Transverse colon (tissue), 4 donors: ENCODE measurements at regions not wholly inside any gene's neighbourhood (a gene's known extent, or its start where the extent isn't known, plus 50 kb on each side); places are given as distances from the start of the nearest gene placed in this dataset.

Experiments used
- DNase-seq: peaks from one replicate; pipeline ENCODE4 v3.0.0-alpha.2; 2019
- H3K27ac ChIP-seq, 4 donors: fragments of 200-600 bp; sonication (generic); 2 replicates each; pipeline ENCODE4 v1.5.1; 2016 to 2018; ENCODE audit warnings: inconsistent platforms in 4 of 4
- H3K27me3 ChIP-seq: fragments of 200-600 bp; sonication (generic); 2 replicates; pipeline ENCODE4 v1.5.1; 2017; ENCODE audit warnings: inconsistent platforms
- H3K36me3 ChIP-seq, 4 donors: fragments of 200-600 bp; sonication (generic); 2 replicates each; pipeline ENCODE4 v1.5.1; 2017 to 2019; ENCODE audit warnings: inconsistent platforms in 4 of 4
- H3K4me1 ChIP-seq, 4 donors: fragments of 200-600 bp; sonication (generic); 2 replicates each; pipeline ENCODE4 v1.5.1; 2017 to 2020; ENCODE audit warnings: inconsistent platforms in 4 of 4
- H3K4me3 ChIP-seq, 4 donors: fragments of 200-600 bp; sonication (generic); 1 replicate in 1 of 4; 2 replicates in 3 of 4; pipeline versions ENCODE4 v1.5.1 to v1.6.1; 2017 to 2019; ENCODE audit warnings: inconsistent platforms in 4 of 4
- H3K9me3 ChIP-seq, 2 donors: fragments of 200-600 bp; sonication (generic); 2 replicates each; pipeline ENCODE4 v1.5.1; 2017 to 2019; ENCODE audit warnings: inconsistent platforms in 2 of 2
- CTCF ChIP-seq, 5 experiments: fragments of 200-600 bp in 3 of 5; fragments of 450-650 bp in 2 of 5; sonication (generic) in 3 of 5; IDR thresholded peaks; 1 replicate in 2 of 5; 2 replicates in 3 of 5; pipeline ENCODE4 v1.5.1; 2016 to 2017; ENCODE audit warnings: antibody characterized with exemption in 5 of 5, inconsistent platforms in 3 of 5, mild to moderate bottlenecking in 2 of 5, moderate library complexity in 1 of 5
- EP300 ChIP-seq: sonication (generic); formaldehyde crosslinking; IDR thresholded peaks from one replicate; pipeline ENCODE4 v1.6.1; 2017; ENCODE audit warnings: antibody characterized with exemption, low read depth
- POLR2A ChIP-seq: fragments of 450-650 bp; IDR thresholded peaks from one replicate; pipeline ENCODE4 v1.6.1; 2016; ENCODE audit warnings: antibody characterized with exemption, mild to moderate bottlenecking, moderate library complexity
- POLR2AphosphoS5 ChIP-seq, 3 donors: sonication (generic); formaldehyde crosslinking; IDR thresholded peaks; one replicate each; pipeline ENCODE4 v1.6.1; 2016; ENCODE audit warnings: antibody characterized with exemption in 3 of 3
- WGBS, 2 donors: methylation state at CpG; one replicate each; pipeline ENCODE4 v1.1.5; 2018; ENCODE audit warnings: low coverage in 1 of 2; 5-methylcytosine and 5-hydroxymethylcytosine counted together
- in situ Hi-C, 4 donors: fragments of 200-750 bp; cut with MboI; loops; one replicate each; pipeline versions ENCODE4 v1.15.0 to v1.15.1; 2017; ENCODE audit warnings: low sequenced_read_pairs in 3 of 4, low pct_ligation_motif_present in 1 of 4, low pct_unique_long_range_greater_than_20kb in 1 of 4
- intact Hi-C: fragments of 100-400 bp; cut with DNase I; formaldehyde crosslinking; loops from one replicate; pipeline ENCODE4 v1.15.1; 2023; ENCODE audit warnings: low total_unique reads

GRCh38 chr4:41369680-41370079 is 113.0 kb downstream of the UCHL1 start:
- H3K36me3 ChIP-seq: no peaks in the 10 kb centered on the region
- WGBS, 2 donors: 57% methylated on average over 4 of the region's 4 CpGs; no CpG with 5 or more reads in 1 of the 2 donors
- H3K27ac ChIP-seq: no peak overlapping the region
- H3K9me3 ChIP-seq: no peaks in the 10 kb centered on the region
- in situ Hi-C loops: no loop called here
- H3K4me3 ChIP-seq: no peak overlapping the region
- H3K4me1 ChIP-seq: no peaks in the 10 kb centered on the region
- no peak for DNase-seq
- intact Hi-C loops: no loop called here
- TF ChIP-seq EP300: no peak
- TF ChIP-seq CTCF (IDR thresholded peaks at IDR 0.05): no peak
- TF ChIP-seq POLR2A: no peak
- no peak for TF ChIP-seq POLR2AphosphoS5 (IDR thresholded peaks at IDR 0.05)
- H3K27me3 ChIP-seq: no peaks in the 10 kb centered on the region

GRCh38 chr4:41373221-41373620 is 116.5 kb downstream of the UCHL1 start:
- H3K9me3 ChIP-seq: no peaks in the 10 kb centered on the region
- no peak for DNase-seq
- intact Hi-C loops (no loop called here), in situ Hi-C loops (no loop called here)
- TF ChIP-seq CTCF (IDR thresholded peaks at IDR 0.05): no peak
- TF ChIP-seq POLR2A: no peak
- no peaks in the 10 kb centered on the region for H3K27me3 ChIP-seq
- H3K4me3 ChIP-seq: no peak overlapping the region
- no peaks in the 10 kb centered on the region for H3K4me1 ChIP-seq
- no peaks in the 10 kb centered on the region for H3K36me3 ChIP-seq
- 94 to 100% methylated on average over 2 to 3 of the region's 3 CpGs for WGBS, 2 donors
- no peak overlapping the region for H3K27ac ChIP-seq

- no peaks in the 10 kb centered on the region for H3K4me1 ChIP-seq
- H3K4me3 ChIP-seq: no peak overlapping the region
- H3K9me3 ChIP-seq: no peaks in the 10 kb centered on the region
- H3K27ac ChIP-seq: no peak overlapping the region
- DNase-seq: no peak
- intact Hi-C loops (no loop called here), in situ Hi-C loops (no loop called here)
- WGBS, 2 donors: 70 to 79% methylated on average over 3 of the region's 3 CpGs
- TF ChIP-seq POLR2AphosphoS5 (IDR thresholded peaks at IDR 0.05) (no peak), CTCF (IDR thresholded peaks at IDR 0.05) (no peak), EP300 (no peak), POLR2A (no peak)
- no peaks in the 10 kb centered on the region for H3K27me3 ChIP-seq
- no peaks in the 10 kb centered on the region for H3K36me3 ChIP-seq
These were observed 117.8 kb downstream of the UCHL1 start for GRCh38 chr4:41374490-41374889.

- WGBS, 2 donors: 77 to 88% methylated on average over 5 to 7 of the region's 7 CpGs
- in situ Hi-C loops (no loop called here), intact Hi-C loops (no loop called here)
- Histone ChIP-seq H3K27ac (no peak overlapping the region), H3K4me1 (no peaks in the 10 kb centered on the region), H3K36me3 (no peaks in the 10 kb centered on the region), H3K9me3 (no peaks in the 10 kb centered on the region), H3K4me3 (no peak overlapping the region), H3K27me3 (no peaks in the 10 kb centered on the region)
- DNase-seq: no peak
- TF ChIP-seq POLR2AphosphoS5 (IDR thresholded peaks at IDR 0.05) (no peak), CTCF (IDR thresholded peaks at IDR 0.05) (no peak), POLR2A (no peak), EP300 (no peak)
These were observed 118.8 kb downstream of the UCHL1 start for GRCh38 chr4:41375561-41375960.
